Activated T-cell treated with anti-CD3 and anti-CD28 coated beads, Interleukin-2, amount 50 U/mL, for 24 hours (primary cell): ENCODE measurements at regions not wholly inside any gene's neighbourhood (a gene's known extent, or its start where the extent isn't known, plus 50 kb on each side); places are given as distances from the start of the nearest gene placed in this dataset.

Experiments used
- DNase-seq: peaks from one replicate; pipeline ENCODE4 v3.0.0-alpha.2; 2020
- H3K27ac Mint-ChIP-seq: 2 replicates; pipeline ENCODE4 v1.8.0; 2020; ENCODE audit warnings: mild to moderate bottlenecking, mixed read lengths
- H3K27me3 Mint-ChIP-seq: 2 replicates; pipeline ENCODE4 v1.8.0; 2020; ENCODE audit warnings: mixed read lengths
- H3K36me3 Mint-ChIP-seq: 2 replicates; pipeline ENCODE4 v1.8.0; 2020; ENCODE audit warnings: low read depth, mixed read lengths
- H3K4me1 Mint-ChIP-seq: 2 replicates; pipeline ENCODE4 v1.8.0; 2020; ENCODE audit warnings: low read depth, mixed read lengths
- H3K4me3 Mint-ChIP-seq: 2 replicates; pipeline ENCODE4 v1.8.0; 2020; ENCODE audit warnings: mild to moderate bottlenecking, moderate library complexity, mixed read lengths
- H3K9me3 Mint-ChIP-seq: 2 replicates; pipeline ENCODE4 v1.8.0; 2020; ENCODE audit warnings: mixed read lengths

DNA sequence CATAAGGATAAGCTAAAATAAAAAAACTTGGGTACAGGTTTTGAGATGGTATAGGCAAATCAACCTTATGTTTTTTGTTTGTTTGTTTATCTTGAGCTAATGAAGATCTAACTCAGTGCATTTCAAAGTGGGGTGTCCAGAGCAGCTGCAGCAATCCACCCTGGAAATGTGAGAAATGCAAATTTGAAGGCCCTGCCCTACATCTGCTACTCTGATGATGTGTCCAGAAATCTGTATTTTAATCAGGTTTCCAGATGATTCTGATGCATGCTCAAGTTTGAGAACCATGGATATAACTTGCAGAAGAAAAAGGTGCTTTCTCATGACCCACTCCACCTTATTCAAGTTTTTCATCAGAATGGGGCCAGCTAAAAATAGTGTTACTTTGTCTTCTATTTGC is 467.0 kb downstream of the NTRK2 start:
- no peak for DNase-seq
- H3K27me3 Mint-ChIP-seq = peaks cover 6% of the 10 kb centered on the region
- peaks cover 4% of the 10 kb centered on the region for H3K9me3 Mint-ChIP-seq
- no peaks in the 10 kb centered on the region for H3K4me1 Mint-ChIP-seq
- no peaks in the 10 kb centered on the region for H3K36me3 Mint-ChIP-seq
- no peak overlapping the region for H3K27ac Mint-ChIP-seq
- H3K4me3 Mint-ChIP-seq = no peak overlapping the region

DNA sequence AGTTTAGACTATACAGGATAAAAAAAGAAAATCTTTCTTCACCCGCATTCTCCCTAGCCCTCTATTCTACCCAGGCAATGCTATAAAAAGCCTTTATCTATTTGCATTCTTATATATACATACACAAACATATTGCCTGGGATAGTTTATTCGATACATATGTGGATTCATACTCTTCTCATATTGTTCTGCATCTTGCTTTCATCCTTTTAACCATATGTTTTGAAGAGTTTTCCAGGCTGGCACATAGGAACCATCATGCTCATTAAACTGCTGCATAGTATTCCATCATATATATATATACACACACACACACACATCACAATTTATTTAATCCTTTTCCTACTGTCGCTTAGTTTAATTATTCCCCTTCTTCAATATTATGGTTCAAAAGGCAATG is 461.2 kb downstream of the NTRK2 start:
- Mint-ChIP-seq H3K4me1 (no peaks in the 10 kb centered on the region), H3K9me3 (peaks cover 4% of the 10 kb centered on the region), H3K4me3 (no peak overlapping the region), H3K27me3 (no peaks in the 10 kb centered on the region), H3K36me3 (no peaks in the 10 kb centered on the region), H3K27ac (no peak overlapping the region)
- DNase-seq = no peak

DNA sequence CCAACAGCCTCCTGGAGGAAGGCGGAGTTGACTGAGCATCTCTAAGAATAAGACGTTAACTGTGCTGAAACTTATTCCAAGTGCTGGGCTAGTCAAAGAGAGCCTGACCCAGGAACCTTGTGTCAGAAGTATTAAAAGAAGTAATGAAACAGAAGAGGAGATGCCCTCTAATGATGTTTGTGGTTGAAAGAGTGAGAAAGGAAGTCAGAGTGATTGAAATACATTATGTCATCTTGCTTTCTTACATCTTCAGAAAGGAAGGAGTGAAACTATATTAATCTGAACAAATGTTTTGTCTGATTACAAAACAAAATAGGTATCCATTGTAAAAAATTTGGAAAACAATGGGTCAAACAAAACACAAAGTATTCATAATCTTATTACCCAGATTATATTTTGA is 460.7 kb downstream of the NTRK2 start:
- H3K27me3 Mint-ChIP-seq = no peaks in the 10 kb centered on the region
- DNase-seq = no peak
- H3K9me3 Mint-ChIP-seq = no peaks in the 10 kb centered on the region
- H3K27ac Mint-ChIP-seq = no peak overlapping the region
- H3K4me1 Mint-ChIP-seq = no peaks in the 10 kb centered on the region
- no peak overlapping the region for H3K4me3 Mint-ChIP-seq
- H3K36me3 Mint-ChIP-seq = no peaks in the 10 kb centered on the region

GRCh38 chr9:85129514-85129913 is 460.0 kb downstream of the NTRK2 start:
- H3K4me3 Mint-ChIP-seq = no peak overlapping the region
- no peaks in the 10 kb centered on the region for H3K4me1 Mint-ChIP-seq
- no peaks in the 10 kb centered on the region for H3K36me3 Mint-ChIP-seq
- no peaks in the 10 kb centered on the region for H3K9me3 Mint-ChIP-seq
- DNase-seq = no peak
- H3K27me3 Mint-ChIP-seq = no peaks in the 10 kb centered on the region
- no peak overlapping the region for H3K27ac Mint-ChIP-seq

DNA sequence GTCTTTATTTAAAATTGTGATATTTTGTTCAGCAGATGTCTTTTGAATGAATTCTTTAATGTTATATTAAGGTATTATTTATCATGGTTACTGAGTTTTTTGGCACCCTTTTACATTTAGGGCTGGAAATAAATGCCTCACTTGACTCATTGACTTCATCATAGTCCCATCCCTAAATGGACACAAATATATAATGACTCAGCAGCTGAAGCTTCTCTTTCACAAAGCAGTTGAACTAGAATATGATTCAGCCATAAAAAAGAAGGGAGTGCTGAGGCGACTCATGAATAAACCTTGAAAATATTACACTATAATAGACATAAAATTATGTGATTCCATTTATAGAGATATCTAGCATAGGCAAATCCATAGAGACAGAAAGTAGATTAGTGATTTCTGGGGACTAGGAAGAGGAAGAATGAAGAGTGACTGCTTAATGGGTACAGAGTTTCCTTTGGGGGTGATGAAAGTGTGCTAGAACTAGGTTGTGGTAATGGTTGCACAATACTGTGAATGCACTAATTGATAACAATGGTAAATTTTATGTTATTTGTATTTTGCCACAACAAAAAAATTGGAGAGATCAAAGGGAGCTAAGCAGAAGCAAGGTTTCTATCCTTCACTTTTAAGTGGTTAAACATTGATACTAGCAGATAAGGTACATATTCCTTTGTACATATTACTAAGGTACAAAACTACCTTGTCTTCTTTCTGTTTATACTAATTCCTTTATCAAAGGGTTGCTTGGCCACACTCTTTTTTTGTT is 449.6 kb downstream of the NTRK2 start:
- DNase-seq = no peak
- H3K27me3 Mint-ChIP-seq = peaks cover 14% of the 10 kb centered on the region
- H3K36me3 Mint-ChIP-seq = no peaks in the 10 kb centered on the region
- H3K27ac Mint-ChIP-seq = no peak overlapping the region
- H3K4me3 Mint-ChIP-seq = no peak overlapping the region
- H3K4me1 Mint-ChIP-seq = no peaks in the 10 kb centered on the region
- H3K9me3 Mint-ChIP-seq = no peaks in the 10 kb centered on the region

- Mint-ChIP-seq H3K27me3 (peaks cover 14% of the 10 kb centered on the region), H3K36me3 (no peaks in the 10 kb centered on the region), H3K4me1 (no peaks in the 10 kb centered on the region), H3K4me3 (no peak overlapping the region), H3K9me3 (no peaks in the 10 kb centered on the region), H3K27ac (no peak overlapping the region)
- DNase-seq = no peak
These were observed 448.3 kb downstream of the NTRK2 start for GRCh38 chr9:85117831-85118230.

GRCh38 chr9:85115473-85115872 is 445.9 kb downstream of the NTRK2 start:
- Mint-ChIP-seq H3K36me3 (no peaks in the 10 kb centered on the region), H3K9me3 (no peaks in the 10 kb centered on the region), H3K27ac (no peak overlapping the region), H3K4me3 (no peak overlapping the region), H3K27me3 (peaks cover 15% of the 10 kb centered on the region), H3K4me1 (no peaks in the 10 kb centered on the region)
- no peak for DNase-seq

DNA sequence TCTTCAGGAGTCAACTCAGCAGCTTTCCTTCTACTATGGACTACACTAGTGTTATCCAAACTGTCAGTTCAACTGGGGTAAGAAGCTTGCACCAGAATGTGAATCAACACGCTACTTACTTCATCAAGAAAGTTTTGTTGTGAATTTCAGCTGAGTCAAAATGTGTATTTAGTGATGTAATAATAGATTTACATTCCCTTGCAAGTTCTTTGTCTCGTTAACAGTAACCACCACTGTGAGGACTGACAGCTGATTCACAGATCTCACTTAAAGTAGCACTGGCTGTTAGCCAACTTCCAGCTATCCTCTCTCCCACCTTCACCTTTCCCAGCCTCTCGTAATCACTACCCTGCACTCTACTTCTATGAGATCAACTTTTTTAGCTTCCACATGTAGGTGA is 445.3 kb downstream of the NTRK2 start:
- Mint-ChIP-seq H3K4me3 (no peak overlapping the region), H3K9me3 (no peaks in the 10 kb centered on the region), H3K36me3 (no peaks in the 10 kb centered on the region), H3K27ac (no peak overlapping the region), H3K4me1 (no peaks in the 10 kb centered on the region), H3K27me3 (peaks cover 15% of the 10 kb centered on the region)
- DNase-seq = no peak

- H3K36me3 Mint-ChIP-seq = no peaks in the 10 kb centered on the region
- H3K27me3 Mint-ChIP-seq = peaks cover 17% of the 10 kb centered on the region
- no peak overlapping the region for H3K4me3 Mint-ChIP-seq
- no peak for DNase-seq
- H3K4me1 Mint-ChIP-seq = no peaks in the 10 kb centered on the region
- no peak overlapping the region for H3K27ac Mint-ChIP-seq
- no peaks in the 10 kb centered on the region for H3K9me3 Mint-ChIP-seq
These were observed 443.4 kb downstream of the NTRK2 start for GRCh38 chr9:85112933-85113418.

DNA sequence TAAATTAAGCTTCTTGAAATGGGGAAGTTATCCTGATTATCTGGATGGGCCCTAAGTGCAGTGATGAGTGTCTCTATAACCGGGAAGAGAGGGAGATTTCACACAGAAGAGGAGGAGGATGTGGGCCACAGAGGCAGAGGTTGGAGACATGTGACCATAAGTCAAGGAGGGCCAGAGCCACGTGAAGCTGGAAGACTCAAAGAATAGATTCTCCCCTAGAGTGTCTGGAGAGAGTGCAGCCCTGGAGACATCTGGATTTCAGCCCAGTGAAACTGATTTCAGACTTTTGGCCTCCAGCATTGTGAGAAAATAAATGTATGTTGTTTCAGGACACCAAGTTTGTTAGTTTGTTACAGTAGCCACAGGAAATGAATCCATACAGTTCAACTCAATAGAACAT is 442.9 kb downstream of the NTRK2 start:
- H3K36me3 Mint-ChIP-seq = no peaks in the 10 kb centered on the region
- no peak overlapping the region for H3K4me3 Mint-ChIP-seq
- no peaks in the 10 kb centered on the region for H3K4me1 Mint-ChIP-seq

GRCh38 chr9:85108746-85109145 is 439.2 kb downstream of the NTRK2 start:
- no peak overlapping the region for H3K4me3 Mint-ChIP-seq
- H3K27me3 Mint-ChIP-seq = peaks cover 16% of the 10 kb centered on the region
- H3K9me3 Mint-ChIP-seq = no peaks in the 10 kb centered on the region
- H3K27ac Mint-ChIP-seq = no peak overlapping the region
- DNase-seq = no peak
- no peaks in the 10 kb centered on the region for H3K4me1 Mint-ChIP-seq
- no peaks in the 10 kb centered on the region for H3K36me3 Mint-ChIP-seq

More for the DNA sequence above, 442.9 kb downstream of the NTRK2 start:
- Mint-ChIP-seq H3K27me3 (peaks cover 20% of the 10 kb centered on the region), H3K9me3 (no peaks in the 10 kb centered on the region), H3K27ac (no peak overlapping the region)
- DNase-seq = no peak

DNA sequence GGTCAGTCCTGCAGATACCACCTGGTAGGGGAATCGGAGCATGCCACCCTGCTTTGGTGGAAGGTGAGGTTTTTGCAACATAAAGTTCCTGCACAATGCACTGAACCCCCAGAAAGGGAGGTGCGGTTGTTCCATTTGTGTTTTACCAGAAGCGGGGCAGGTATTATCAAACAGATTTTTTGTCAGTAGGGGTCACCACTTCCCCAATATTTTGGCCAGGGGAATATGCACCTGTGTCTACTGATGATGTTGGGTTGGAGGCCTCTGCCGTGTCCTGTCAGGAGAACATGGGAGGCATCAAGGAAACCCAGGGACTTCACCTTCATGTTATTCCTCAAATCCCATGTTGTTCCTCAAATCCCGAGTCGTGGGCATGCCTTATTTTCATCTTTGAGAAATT is 438.7 kb downstream of the NTRK2 start:
- no peak overlapping the region for H3K27ac Mint-ChIP-seq
- H3K36me3 Mint-ChIP-seq = no peaks in the 10 kb centered on the region
- no peaks in the 10 kb centered on the region for H3K4me1 Mint-ChIP-seq
- no peak overlapping the region for H3K4me3 Mint-ChIP-seq
- DNase-seq = no peak
- peaks cover 16% of the 10 kb centered on the region for H3K27me3 Mint-ChIP-seq
- H3K9me3 Mint-ChIP-seq = no peaks in the 10 kb centered on the region

GRCh38 chr9:85089188-85089969 is 419.9 kb downstream of the NTRK2 start:
- no peaks in the 10 kb centered on the region for H3K4me1 Mint-ChIP-seq
- H3K4me3 Mint-ChIP-seq = no peak overlapping the region
- H3K27me3 Mint-ChIP-seq = peaks cover 3% of the 10 kb centered on the region
- no peaks in the 10 kb centered on the region for H3K36me3 Mint-ChIP-seq
- no peak overlapping the region for H3K27ac Mint-ChIP-seq
- DNase-seq = no peak
- H3K9me3 Mint-ChIP-seq = no peaks in the 10 kb centered on the region

DNA sequence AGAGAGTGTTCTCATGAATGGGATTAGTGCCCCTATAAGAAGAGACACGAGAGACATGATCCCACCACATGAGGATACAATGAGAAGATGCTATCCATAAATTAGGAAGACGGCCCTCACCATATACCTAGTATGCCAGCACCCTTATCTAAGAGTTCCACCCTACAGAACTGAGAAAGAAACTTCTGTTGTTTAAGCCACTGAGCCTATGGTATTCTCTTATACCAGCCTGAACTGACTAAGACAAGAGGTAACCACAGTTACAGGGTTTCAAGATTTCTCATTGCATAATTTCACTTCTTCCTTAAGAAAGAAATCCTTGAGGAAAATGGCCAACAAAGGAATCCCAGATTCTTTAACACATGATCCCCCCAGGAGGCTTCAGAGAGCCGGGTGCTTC is 412.4 kb downstream of the NTRK2 start:
- no peak for DNase-seq
- Mint-ChIP-seq H3K27me3 (peaks cover 25% of the 10 kb centered on the region), H3K36me3 (no peaks in the 10 kb centered on the region), H3K4me3 (no peak overlapping the region), H3K9me3 (no peaks in the 10 kb centered on the region), H3K27ac (no peak overlapping the region), H3K4me1 (no peaks in the 10 kb centered on the region)

DNA sequence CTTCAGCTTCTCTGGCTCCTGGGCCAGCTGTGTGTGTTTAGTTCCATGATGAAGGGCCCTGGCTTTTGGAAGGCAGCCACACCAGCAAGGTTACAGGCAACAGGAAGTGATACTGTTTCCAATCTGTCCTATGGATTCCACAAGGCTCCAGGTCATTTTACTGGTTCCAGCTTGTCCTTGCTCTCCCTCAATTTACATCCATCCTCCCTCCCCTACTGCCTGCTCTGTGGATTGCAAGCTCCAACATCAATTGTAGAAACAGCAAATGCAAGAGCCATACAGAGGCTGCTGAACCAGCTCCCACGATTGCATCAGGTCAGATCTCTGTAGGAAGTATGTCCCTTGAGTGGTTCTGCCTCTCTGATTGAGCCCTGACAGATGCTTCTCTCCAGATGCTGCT is 409.8 kb downstream of the NTRK2 start:
- peaks cover 22% of the 10 kb centered on the region for H3K27me3 Mint-ChIP-seq
- H3K4me3 Mint-ChIP-seq = no peak overlapping the region
- H3K4me1 Mint-ChIP-seq = no peaks in the 10 kb centered on the region
- no peaks in the 10 kb centered on the region for H3K36me3 Mint-ChIP-seq
- no peak overlapping the region for H3K27ac Mint-ChIP-seq
- no peak for DNase-seq
- H3K9me3 Mint-ChIP-seq = no peaks in the 10 kb centered on the region
